GM12878 (cell line): ENCODE measurements at regions not wholly inside any gene's neighbourhood (a gene's known extent, or its start where the extent isn't known, plus 50 kb on each side); places are given as distances from the start of the nearest gene placed in this dataset.

Experiments
- ATAC-seq: fragments of 200-7000 bp; cut with Tn5 transposase; 3 replicates; pipeline ENCODE4 v1.9.1; 2020; ENCODE audit warnings: mild to moderate bottlenecking, moderate library complexity
- BruUV-seq: library from RNA; stranded (reverse); fragments of 400-500 nt; replicated peaks from 2 replicates; lab custom pipeline; 2021; lab: Mats Ljungman, UMichigan
- CTCF ChIA-PET: fragments of 300-600 bp; sonication (Branson Sonifier 250); formaldehyde crosslinking; extraction: SDS; loops from one replicate; lab custom pipeline; 2021; ENCODE audit warnings: inconsistent platforms; lab: Yijun Ruan, JAX
- POLR2A ChIA-PET: fragments of 350-600 bp; formaldehyde crosslinking; extraction: SDS; loops from one replicate; lab custom pipeline; 2021; ENCODE audit warnings: inconsistent platforms; lab: Charles Lee
- RAD21 ChIA-PET: fragments of 300-600 bp; sonication (Branson Sonifier 250); formaldehyde crosslinking; loops from one replicate; lab custom pipeline; 2023; ENCODE audit warnings: antibody characterized with exemption; ENCODE audit not compliant: unreplicated experiment; lab: Charles Lee
- SMC1A ChIA-PET: fragments of 300-600 bp; sonication (Branson Sonifier 250); formaldehyde crosslinking; loops from one replicate; lab custom pipeline; 2023; ENCODE audit not compliant: unreplicated experiment, uncharacterized antibody; lab: Charles Lee
- DNase-seq: peaks from one replicate; pipeline ENCODE4 v3.0.0-alpha.2; 2011; ENCODE audit warnings: low read depth, low spot score
- FAIRE-seq: peaks from 3 replicates; lab custom pipeline; 2011; peaks lifted over from hg19 to GRCh38; lab: Jason Lieb, UNC
- H2AFZ ChIP-seq: 2 replicates; pipeline ENCODE4 v1.6.0; 2011; ENCODE audit warnings: low read depth, low read length, control low read depth; ENCODE audit not compliant: control insufficient read depth
- H3K27ac ChIP-seq: 2 replicates; pipeline ENCODE4 v1.5.1; 2011; ENCODE audit warnings: control low read depth; ENCODE audit not compliant: control insufficient read depth, insufficient read depth
- H3K27me3 ChIP-seq, 2 experiments: replicated peaks in 1 of 2; 2 replicates each; pipeline versions ENCODE4 v1.6.0 to v1.6.1; 2011; ENCODE audit warnings: low read length in 1 of 2; ENCODE audit not compliant: control insufficient read depth in 2 of 2, insufficient read depth in 2 of 2
- H3K36me3 ChIP-seq, 2 experiments: 2 replicates each; pipeline ENCODE4 v1.5.1; 2011; ENCODE audit warnings: low read length in 1 of 2; ENCODE audit not compliant: control insufficient read depth in 2 of 2, insufficient read depth in 2 of 2
- H3K4me1 ChIP-seq: 2 replicates; pipeline ENCODE4 v1.6.1; 2011; ENCODE audit warnings: mild to moderate bottlenecking, low read length, moderate library complexity, mixed read lengths; ENCODE audit not compliant: control insufficient read depth, insufficient read depth
- H3K4me2 ChIP-seq: 2 replicates; pipeline ENCODE4 v1.6.0; 2011; ENCODE audit warnings: control low read depth; ENCODE audit not compliant: control insufficient read depth, insufficient read depth
- H3K4me3 ChIP-seq: fragments of 200-600 bp; sonication (generic); 2 replicates; pipeline ENCODE4 v1.5.1; 2016
- H3K79me2 ChIP-seq: 2 replicates; pipeline ENCODE4 v1.6.0; 2011; ENCODE audit warnings: low read length; ENCODE audit not compliant: control insufficient read depth, insufficient read depth
- H3K9ac ChIP-seq: 2 replicates; pipeline ENCODE4 v1.8.0; 2011; ENCODE audit warnings: low read length, control low read depth, mixed read lengths; ENCODE audit not compliant: control insufficient read depth, insufficient read depth
- H3K9me3 ChIP-seq: replicated peaks from 3 replicates; pipeline ENCODE4 v1.5.1; 2011; ENCODE audit warnings: mild to moderate bottlenecking, low read length; ENCODE audit not compliant: control insufficient read depth, insufficient read depth
- H4K20me1 ChIP-seq: 2 replicates; pipeline ENCODE4 v1.6.0; 2011; ENCODE audit not compliant: control insufficient read depth, insufficient read depth
- EED ChIP-seq: sonication (generic); IDR thresholded peaks from 2 replicates; pipeline ENCODE4 v1.6.1; 2016; ENCODE audit warnings: antibody characterized with exemption, low read depth
- IKZF2 ChIP-seq, 2 experiments: fragments of 450-650 bp; IDR thresholded peaks; 2 replicates each; pipeline ENCODE4 v1.6.1; 2017; ENCODE audit warnings: mild to moderate bottlenecking in 2 of 2, moderate library complexity in 2 of 2
- RBBP5 ChIP-seq: fragments of 200-600 bp; sonication (generic); conservative IDR thresholded peaks from 2 replicates; pipeline ENCODE4 v1.6.1; 2016
- TCF3 ChIP-seq: IDR thresholded peaks from 2 replicates; pipeline ENCODE4 v1.6.1; 2012; ENCODE audit warnings: low read depth, mild to moderate bottlenecking, low read length, borderline replicate concordance; ENCODE audit not compliant: insufficient read depth
- ZBED1 ChIP-seq: IDR thresholded peaks from 2 replicates; pipeline ENCODE4 v1.6.1; 2016; ENCODE audit warnings: borderline replicate concordance
- ZZZ3 ChIP-seq: IDR thresholded peaks from 2 replicates; pipeline ENCODE4 v1.6.1; 2011; ENCODE audit warnings: low read depth; ENCODE audit not compliant: control insufficient read depth, insufficient read length
- WGBS: methylation state at CpG from one replicate; pipeline ENCODE4 v1.1.6; 2016; ENCODE audit warnings: low lambda C conversion rate; ENCODE audit not compliant: insufficient replicate concordance, insufficient coverage; ENCODE audit errors: missing lambda C conversion rate; 5-methylcytosine and 5-hydroxymethylcytosine counted together
- in situ Hi-C: fragments of 300-500 bp; cut with MboI; formaldehyde crosslinking; loops from 9 replicates; pipeline ENCODE4 v1.14.3; 2018; ENCODE audit warnings: mixed read lengths
- intact Hi-C: fragments of 100-400 bp; cut with micrococcal nuclease; formaldehyde crosslinking; loops from one replicate; pipeline ENCODE4 v1.14.2; 2022; ENCODE audit not compliant: unreplicated experiment
- TF ChIP-seq, protein P1 (sequence below): IDR thresholded peaks from 2 replicates; pipeline ENCODE4 v1.6.1; 2012; ENCODE audit warnings: low read depth, low read length, improper control_type of control experiment
- TF ChIP-seq, protein P2 (sequence below): IDR thresholded peaks from 2 replicates; pipeline ENCODE4 v1.6.1; 2011; ENCODE audit warnings: mild to moderate bottlenecking, low read depth, low read length, moderate library complexity; ENCODE audit not compliant: insufficient replicate concordance

GRCh38 chr18:78645216-78645615 lies 334.4 kb upstream of the SALL3 start (continued):
- TF ChIP-seq IKZF2 (IDR thresholded peaks at IDR 0.05) (no peak), ZBED1 (no peak)

DNA sequence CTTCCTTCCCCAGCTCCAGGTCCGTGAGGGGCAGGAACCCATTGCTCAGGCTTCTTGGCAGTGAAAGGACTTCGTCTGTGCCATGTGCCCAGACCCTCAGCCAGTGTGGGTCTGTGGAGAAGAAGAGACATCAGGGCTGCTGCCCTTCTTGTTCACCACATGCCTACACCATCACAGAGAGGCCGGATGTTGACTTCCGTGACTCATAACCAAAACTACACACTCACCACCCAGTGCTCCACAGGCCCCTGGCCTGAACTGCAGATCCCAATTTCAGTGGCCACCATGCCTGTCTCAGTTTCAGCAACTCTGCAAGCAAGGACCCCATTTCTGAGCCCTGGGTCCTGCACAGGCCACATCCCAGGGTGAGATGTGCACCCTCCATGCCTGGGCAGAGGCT lies 332.6 kb upstream of the SALL3 start:
- ChIA-PET SMC1A (no interaction called here), CTCF (no interaction called here)
- BruUV-seq: no TSS peak
- Histone ChIP-seq H3K27me3 (no peaks in the 10 kb centered on the region), H3K9me3 (peaks cover 2% of the 10 kb centered on the region; the same call in 1 of the 3 replicates), H3K9ac (no peak overlapping the region), H3K36me3 (no peaks in the 10 kb centered on the region), H3K4me2 (no peak overlapping the region)
- FAIRE-seq: no peak
- no peak for TF ChIP-seq ZZZ3
- TF ChIP-seq, protein P1, sequence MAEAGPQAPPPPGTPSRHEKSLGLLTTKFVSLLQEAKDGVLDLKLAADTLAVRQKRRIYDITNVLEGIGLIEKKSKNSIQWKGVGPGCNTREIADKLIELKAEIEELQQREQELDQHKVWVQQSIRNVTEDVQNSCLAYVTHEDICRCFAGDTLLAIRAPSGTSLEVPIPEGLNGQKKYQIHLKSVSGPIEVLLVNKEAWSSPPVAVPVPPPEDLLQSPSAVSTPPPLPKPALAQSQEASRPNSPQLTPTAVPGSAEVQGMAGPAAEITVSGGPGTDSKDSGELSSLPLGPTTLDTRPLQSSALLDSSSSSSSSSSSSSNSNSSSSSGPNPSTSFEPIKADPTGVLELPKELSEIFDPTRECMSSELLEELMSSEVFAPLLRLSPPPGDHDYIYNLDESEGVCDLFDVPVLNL: no peak
- no peak for TF ChIP-seq TCF3
- TF ChIP-seq RBBP5: no peak
- TF ChIP-seq, protein P2, sequence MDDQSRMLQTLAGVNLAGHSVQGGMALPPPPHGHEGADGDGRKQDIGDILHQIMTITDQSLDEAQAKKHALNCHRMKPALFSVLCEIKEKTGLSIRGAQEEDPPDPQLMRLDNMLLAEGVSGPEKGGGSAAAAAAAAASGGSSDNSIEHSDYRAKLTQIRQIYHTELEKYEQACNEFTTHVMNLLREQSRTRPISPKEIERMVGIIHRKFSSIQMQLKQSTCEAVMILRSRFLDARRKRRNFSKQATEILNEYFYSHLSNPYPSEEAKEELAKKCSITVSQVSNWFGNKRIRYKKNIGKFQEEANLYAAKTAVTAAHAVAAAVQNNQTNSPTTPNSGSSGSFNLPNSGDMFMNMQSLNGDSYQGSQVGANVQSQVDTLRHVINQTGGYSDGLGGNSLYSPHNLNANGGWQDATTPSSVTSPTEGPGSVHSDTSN: no peak
- TF ChIP-seq EED: no peak
- TF ChIP-seq, all 136 proteins: peak for 0
- DNase-seq (no peak), ATAC-seq (no peak)
- Histone ChIP-seq H4K20me1 (no peaks in the 10 kb centered on the region), H3K4me1 (no peaks in the 10 kb centered on the region), H3K4me3 (no peak overlapping the region), H3K27ac (no peak overlapping the region), H3K79me2 (no peaks in the 10 kb centered on the region), H2AFZ (no peak overlapping the region)
- intact Hi-C loops (no loop called here), in situ Hi-C loops (loop anchor here (10.0 kb wide), 1 partner anchor 62 kb away; no protein-coding TSS in a partner anchor)
- ChIA-PET RAD21 (no interaction called here), POLR2A (no interaction called here)
- WGBS: 27% methylated on average over 4 of the region's 4 CpGs
